Activated T-helper 17 cell treated with anti-CD3 and anti-CD28 coated beads, Interleukin-2, amount 50 U/mL, for 72 hours (primary cell): ENCODE measurements at regions not wholly inside any gene's neighbourhood (a gene's known extent, or its start where the extent isn't known, plus 50 kb on each side); places are given as distances from the start of the nearest gene placed in this dataset.

ENCODE experiments used
- ATAC-seq: fragments of 150-1000 bp; cut with Tn5 transposase; replicated peaks from 2 replicates; pipeline ENCODE4 v1.10.0; 2021; ENCODE audit warnings: mild to moderate bottlenecking, moderate library complexity
- H3K27ac Mint-ChIP-seq: one replicate; pipeline ENCODE4 v1.8.0; 2022; ENCODE audit warnings: mixed read lengths
- H3K27me3 Mint-ChIP-seq: one replicate; pipeline ENCODE4 v1.8.0; 2022; ENCODE audit warnings: mixed read lengths
- H3K36me3 Mint-ChIP-seq: one replicate; pipeline ENCODE4 v1.8.0; 2022; ENCODE audit warnings: low read depth, mild to moderate bottlenecking, mixed read lengths
- H3K4me1 Mint-ChIP-seq: one replicate; pipeline ENCODE4 v1.8.0; 2022; ENCODE audit warnings: mixed read lengths
- H3K4me3 Mint-ChIP-seq: one replicate; pipeline ENCODE4 v1.8.0; 2022; ENCODE audit warnings: mild to moderate bottlenecking, mixed read lengths
- H3K9me3 Mint-ChIP-seq: one replicate; pipeline ENCODE4 v1.8.0; 2022; ENCODE audit warnings: mixed read lengths

- Mint-ChIP-seq H3K27me3 (peaks cover 7% of the 10 kb centered on the region), H3K36me3 (no peaks in the 10 kb centered on the region), H3K27ac (no peak overlapping the region), H3K4me3 (no peak overlapping the region), H3K9me3 (no peaks in the 10 kb centered on the region), H3K4me1 (no peaks in the 10 kb centered on the region)
- no peak for ATAC-seq
Observed at GRCh38 chr22:49262167-49262566, 565.5 kb downstream of the BRD1 start.

- no peaks in the 10 kb centered on the region for H3K36me3 Mint-ChIP-seq
- ATAC-seq, result no peak
- H3K4me3 Mint-ChIP-seq, result no peak overlapping the region
- peaks cover 7% of the 10 kb centered on the region for H3K27me3 Mint-ChIP-seq
- no peak overlapping the region for H3K27ac Mint-ChIP-seq
- no peaks in the 10 kb centered on the region for H3K9me3 Mint-ChIP-seq
- no peaks in the 10 kb centered on the region for H3K4me1 Mint-ChIP-seq
Observed at GRCh38 chr22:49261616-49262015, 566.1 kb downstream of the BRD1 start.

DNA sequence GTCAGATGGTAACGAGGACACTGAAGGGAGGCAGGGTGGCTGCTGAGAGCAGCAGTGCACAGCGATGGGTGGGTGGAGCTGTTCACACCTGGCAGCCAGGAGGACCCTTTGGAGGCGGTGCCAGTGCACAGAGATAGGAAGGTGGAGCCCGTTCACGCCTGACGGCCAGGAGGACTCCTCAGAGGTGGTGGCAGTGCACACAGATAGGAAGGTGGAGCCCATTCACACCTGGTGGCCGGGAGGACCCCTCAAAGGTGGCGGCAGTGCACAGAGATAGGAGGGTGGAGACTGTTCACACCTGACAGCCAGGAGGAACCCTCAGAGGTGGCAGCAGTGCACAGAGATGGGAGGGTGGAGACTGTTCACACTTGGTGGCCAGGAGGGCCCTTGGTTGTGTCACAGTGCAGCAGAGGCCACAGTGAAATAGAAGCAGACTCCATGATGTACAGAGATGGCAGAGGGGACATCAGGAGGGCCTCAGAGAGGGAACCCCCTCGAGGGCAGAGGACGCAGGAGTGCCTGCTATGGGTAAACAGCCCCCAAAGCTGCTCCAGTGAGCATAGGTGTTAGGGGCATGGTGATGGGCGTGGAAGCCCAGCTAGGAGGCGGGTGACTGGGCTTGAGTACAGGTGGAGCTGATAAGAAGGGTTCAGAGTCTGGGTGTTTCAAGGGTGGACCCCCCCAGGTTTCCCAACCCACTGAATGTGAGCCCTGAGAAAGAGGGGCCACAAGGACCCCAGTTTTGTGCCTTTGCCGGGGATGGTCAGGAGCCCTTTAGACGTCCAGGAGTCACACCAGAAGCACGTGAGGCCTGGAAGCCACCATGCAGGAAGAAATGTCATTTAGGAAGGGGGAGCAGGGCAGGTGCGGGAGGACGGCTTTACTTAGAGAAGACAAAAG, 566.7 kb downstream of the BRD1 start:
- ATAC-seq, result no peak
- no peaks in the 10 kb centered on the region for H3K9me3 Mint-ChIP-seq
- H3K27ac Mint-ChIP-seq, result no peak overlapping the region
- H3K4me1 Mint-ChIP-seq, result no peaks in the 10 kb centered on the region
- peaks cover 11% of the 10 kb centered on the region for H3K27me3 Mint-ChIP-seq
- H3K4me3 Mint-ChIP-seq, result no peak overlapping the region
- no peaks in the 10 kb centered on the region for H3K36me3 Mint-ChIP-seq

GRCh38 chr22:49259839-49260615, 567.6 kb downstream of the BRD1 start:
- no peak overlapping the region for H3K27ac Mint-ChIP-seq
- no peak overlapping the region for H3K4me3 Mint-ChIP-seq
- peaks cover 10% of the 10 kb centered on the region for H3K27me3 Mint-ChIP-seq

DNA sequence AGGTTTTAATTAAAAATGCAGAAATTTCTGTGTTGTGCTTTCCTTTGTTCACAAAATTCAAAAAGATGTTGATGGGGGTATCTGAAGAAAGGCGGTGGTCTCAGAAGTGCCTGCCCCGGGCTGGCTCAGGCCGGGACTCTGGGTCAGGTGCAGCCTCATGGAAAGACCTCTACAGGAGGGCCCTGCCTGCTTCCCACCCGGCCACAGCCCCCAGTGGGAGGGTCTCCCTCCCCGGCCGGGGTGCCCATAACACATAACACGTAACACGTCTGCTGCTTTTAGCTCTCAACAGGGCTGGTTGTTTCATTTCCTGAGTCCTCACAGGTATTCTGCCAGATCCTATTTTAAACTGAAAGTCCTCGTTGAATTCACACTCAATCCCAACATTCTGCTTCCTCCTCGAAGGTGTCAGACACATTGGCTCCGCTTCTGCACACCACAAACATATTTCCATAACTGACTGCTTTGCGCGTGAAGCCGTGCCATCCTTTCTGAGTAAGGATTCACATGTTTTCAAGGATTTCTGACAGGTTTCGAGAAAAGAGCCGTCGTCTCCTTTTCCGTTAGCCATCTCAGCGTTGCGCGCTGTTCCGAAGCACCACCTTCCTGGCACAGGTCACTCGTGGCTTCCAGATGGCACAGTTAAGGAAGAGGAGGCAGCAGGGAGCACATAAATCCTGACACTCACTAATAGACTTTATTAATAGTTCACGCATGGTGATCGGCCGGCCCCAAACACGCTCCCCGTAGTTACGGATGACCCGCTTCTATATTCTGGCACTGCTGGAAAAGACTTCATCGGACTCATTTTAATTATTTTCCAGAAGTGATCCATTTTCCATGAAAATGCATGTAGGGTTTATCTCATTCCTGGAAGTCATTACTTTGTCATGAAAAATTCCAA, 569.3 kb downstream of the BRD1 start:
- Mint-ChIP-seq H3K9me3 (no peaks in the 10 kb centered on the region), H3K36me3 (no peaks in the 10 kb centered on the region), H3K4me1 (no peaks in the 10 kb centered on the region), H3K27ac (no peak overlapping the region), H3K4me3 (no peak overlapping the region), H3K27me3 (peaks cover 18% of the 10 kb centered on the region)
- no peak for ATAC-seq

More at GRCh38 chr22:49259839-49260615, 567.6 kb downstream of the BRD1 start:
- Mint-ChIP-seq H3K4me1 (no peaks in the 10 kb centered on the region), H3K9me3 (no peaks in the 10 kb centered on the region), H3K36me3 (no peaks in the 10 kb centered on the region)
- no peak for ATAC-seq

GRCh38 chr22:49257551-49257961, 570.1 kb downstream of the BRD1 start:
- Mint-ChIP-seq H3K4me1 (no peaks in the 10 kb centered on the region), H3K36me3 (no peaks in the 10 kb centered on the region), H3K27me3 (peaks cover 18% of the 10 kb centered on the region), H3K9me3 (no peaks in the 10 kb centered on the region), H3K27ac (no peak overlapping the region), H3K4me3 (no peak overlapping the region)
- no peak for ATAC-seq

DNA sequence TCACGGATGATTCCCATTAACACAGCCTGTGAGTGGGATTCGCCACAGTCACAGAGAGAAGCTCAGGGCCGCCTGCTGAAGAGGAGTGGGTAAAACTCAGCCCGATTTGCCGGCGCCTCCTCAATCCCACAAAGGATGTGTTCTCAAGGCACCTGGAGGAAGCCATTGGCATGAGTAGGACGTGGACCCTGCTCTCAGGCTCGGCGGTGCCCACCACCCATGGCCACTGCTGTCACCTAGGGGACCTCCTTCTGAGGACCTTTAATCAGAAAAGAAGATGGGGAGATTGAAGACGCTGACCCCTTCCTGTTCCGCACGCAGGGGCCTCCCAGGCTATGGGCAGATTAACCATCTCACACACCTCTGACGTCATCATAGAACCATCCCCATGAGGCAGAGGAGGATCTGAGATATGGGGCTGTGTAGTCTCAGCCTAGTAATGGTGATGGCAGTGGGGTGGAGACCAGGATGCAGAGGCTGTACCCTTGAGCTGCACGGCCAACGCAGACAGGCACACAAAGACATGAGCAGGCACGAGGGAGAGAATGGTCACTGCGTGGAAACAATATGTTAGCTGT, 571.8 kb downstream of the BRD1 start:
- ATAC-seq, result no peak
- Mint-ChIP-seq H3K4me1 (no peaks in the 10 kb centered on the region), H3K27me3 (peaks cover 32% of the 10 kb centered on the region), H3K4me3 (no peak overlapping the region), H3K36me3 (no peaks in the 10 kb centered on the region), H3K9me3 (no peaks in the 10 kb centered on the region), H3K27ac (no peak overlapping the region)

- no peak for ATAC-seq
- Mint-ChIP-seq H3K4me3 (no peak overlapping the region), H3K27ac (no peak overlapping the region), H3K4me1 (no peaks in the 10 kb centered on the region), H3K36me3 (no peaks in the 10 kb centered on the region), H3K9me3 (no peaks in the 10 kb centered on the region), H3K27me3 (peaks cover 30% of the 10 kb centered on the region)
Observed at GRCh38 chr22:49255154-49255553, 572.5 kb downstream of the BRD1 start.

DNA sequence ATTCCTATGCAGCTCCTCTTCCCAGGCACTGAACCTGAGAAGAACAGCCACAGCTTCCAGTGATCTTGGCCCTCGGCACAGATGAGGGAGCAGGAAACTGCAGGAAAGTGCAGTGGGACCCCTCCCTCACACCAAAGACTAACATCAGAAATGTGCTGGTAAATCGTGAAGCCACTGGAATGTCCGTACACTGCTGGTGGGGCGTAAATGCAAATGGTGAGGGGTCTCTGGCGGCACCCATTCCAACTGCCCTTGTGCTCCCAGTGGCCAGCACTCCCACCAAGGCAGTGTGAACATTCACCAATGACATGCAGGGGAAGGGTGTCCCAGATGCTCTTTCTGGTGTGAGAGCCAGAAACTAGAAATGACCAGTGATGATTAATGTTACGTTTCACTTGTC, 574.0 kb downstream of the BRD1 start:
- no peaks in the 10 kb centered on the region for H3K4me1 Mint-ChIP-seq
- H3K4me3 Mint-ChIP-seq, result no peak overlapping the region
- no peak for ATAC-seq
- no peak overlapping the region for H3K27ac Mint-ChIP-seq
- H3K9me3 Mint-ChIP-seq, result no peaks in the 10 kb centered on the region
- H3K36me3 Mint-ChIP-seq, result no peaks in the 10 kb centered on the region
- peaks cover 39% of the 10 kb centered on the region for H3K27me3 Mint-ChIP-seq

- Mint-ChIP-seq H3K36me3 (no peaks in the 10 kb centered on the region), H3K4me3 (no peak overlapping the region), H3K27me3 (peaks cover 41% of the 10 kb centered on the region), H3K27ac (no peak overlapping the region), H3K9me3 (no peaks in the 10 kb centered on the region), H3K4me1 (no peaks in the 10 kb centered on the region)
- ATAC-seq, result no peak
Observed at GRCh38 chr22:49251371-49251770, 576.3 kb downstream of the BRD1 start.

DNA sequence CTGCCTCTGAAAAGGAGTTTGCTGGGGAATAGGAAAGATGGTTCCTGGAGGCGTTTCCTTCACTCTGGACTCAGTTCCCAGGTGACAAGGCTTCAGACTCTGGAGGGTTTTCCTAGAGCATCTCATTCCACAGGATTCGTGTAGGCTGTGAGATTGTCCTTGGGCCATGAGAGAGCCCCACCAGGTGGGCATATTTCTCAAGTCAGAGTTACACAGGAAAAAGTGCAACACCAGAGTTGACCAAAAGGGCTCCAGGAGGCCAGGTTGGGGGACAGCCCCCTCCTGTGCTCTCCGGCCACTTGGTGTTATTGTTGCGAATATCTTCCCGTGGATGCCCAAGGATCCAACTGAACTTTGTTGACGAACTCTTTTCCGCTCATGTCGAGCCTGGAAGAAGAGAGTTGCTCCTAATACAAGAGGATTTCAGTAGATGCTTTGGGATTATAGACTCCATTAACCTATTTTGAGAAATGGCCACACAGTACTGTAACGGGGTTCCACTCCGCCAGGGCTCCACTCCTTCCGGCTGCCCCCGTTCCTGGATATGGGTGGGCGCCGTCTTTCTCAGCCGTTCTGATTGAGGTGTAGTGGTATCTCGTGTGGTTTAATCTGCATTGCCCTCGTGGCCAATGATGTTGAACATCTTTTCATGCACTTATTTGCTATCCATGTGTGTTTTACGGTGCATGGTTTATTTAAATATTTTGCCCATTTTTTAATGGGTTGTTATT, 580.3 kb downstream of the BRD1 start:
- no peaks in the 10 kb centered on the region for H3K4me1 Mint-ChIP-seq
- H3K9me3 Mint-ChIP-seq, result no peaks in the 10 kb centered on the region
- no peak for ATAC-seq
- no peak overlapping the region for H3K4me3 Mint-ChIP-seq
- no peaks in the 10 kb centered on the region for H3K36me3 Mint-ChIP-seq
- H3K27me3 Mint-ChIP-seq, result peaks cover 32% of the 10 kb centered on the region
- H3K27ac Mint-ChIP-seq, result no peak overlapping the region

- H3K27ac Mint-ChIP-seq, result no peak overlapping the region
- H3K4me3 Mint-ChIP-seq, result no peak overlapping the region
- no peaks in the 10 kb centered on the region for H3K9me3 Mint-ChIP-seq
- no peaks in the 10 kb centered on the region for H3K36me3 Mint-ChIP-seq
- ATAC-seq, result no peak
- no peaks in the 10 kb centered on the region for H3K4me1 Mint-ChIP-seq
- H3K27me3 Mint-ChIP-seq, result peaks cover 21% of the 10 kb centered on the region
Observed at GRCh38 chr22:49244466-49245420, 582.9 kb downstream of the BRD1 start.

GRCh38 chr22:49243965-49244364, 583.7 kb downstream of the BRD1 start:
- Mint-ChIP-seq H3K4me3 (no peak overlapping the region), H3K4me1 (no peaks in the 10 kb centered on the region), H3K36me3 (no peaks in the 10 kb centered on the region)

More at GRCh38 chr22:49243965-49244364, 583.7 kb downstream of the BRD1 start:
- no peaks in the 10 kb centered on the region for H3K9me3 Mint-ChIP-seq
- no peak overlapping the region for H3K27ac Mint-ChIP-seq
- no peak for ATAC-seq
- H3K27me3 Mint-ChIP-seq, result peaks cover 16% of the 10 kb centered on the region
